GM18907 (cell line): ENCODE measurements at regions not wholly inside any gene's neighbourhood (a gene's known extent, or its start where the extent isn't known, plus 50 kb on each side); places are given as distances from the start of the nearest gene placed in this dataset.
"Not testable (repeated sequence)": the region's sequence is repeated elsewhere in the genome, so short reads cannot be mapped to it uniquely, and the experiment has no call there.

ENCODE experiments used
- ATAC-seq: cut with Tn5 transposase; IDR thresholded peaks from one replicate; pipeline ENCODE4 v1.9.1; 2021; ENCODE audit warnings: mild to moderate bottlenecking, moderate library complexity; ENCODE audit not compliant: unreplicated experiment

DNA sequence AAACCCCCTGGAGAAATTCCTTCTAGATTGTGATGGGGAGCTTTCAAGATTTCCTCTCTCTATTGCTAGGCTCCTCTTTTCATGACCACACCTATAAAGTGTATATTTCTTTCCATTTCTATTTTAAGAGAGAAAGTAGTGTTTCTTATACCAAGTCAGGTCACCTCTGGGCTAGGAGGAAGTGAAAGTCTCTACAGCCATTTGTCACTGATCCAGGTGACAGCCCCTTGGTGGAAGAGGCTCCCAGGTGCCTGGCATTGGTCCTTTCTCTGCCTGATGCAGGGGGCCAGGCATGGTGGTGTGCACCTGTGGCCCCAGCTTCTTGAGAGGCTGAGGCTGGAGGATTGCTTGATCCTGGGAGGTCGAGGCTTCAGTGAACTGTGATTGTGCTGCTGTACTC, 64.7 kb downstream of the DHCR7 start:
- no peak for ATAC-seq

DNA sequence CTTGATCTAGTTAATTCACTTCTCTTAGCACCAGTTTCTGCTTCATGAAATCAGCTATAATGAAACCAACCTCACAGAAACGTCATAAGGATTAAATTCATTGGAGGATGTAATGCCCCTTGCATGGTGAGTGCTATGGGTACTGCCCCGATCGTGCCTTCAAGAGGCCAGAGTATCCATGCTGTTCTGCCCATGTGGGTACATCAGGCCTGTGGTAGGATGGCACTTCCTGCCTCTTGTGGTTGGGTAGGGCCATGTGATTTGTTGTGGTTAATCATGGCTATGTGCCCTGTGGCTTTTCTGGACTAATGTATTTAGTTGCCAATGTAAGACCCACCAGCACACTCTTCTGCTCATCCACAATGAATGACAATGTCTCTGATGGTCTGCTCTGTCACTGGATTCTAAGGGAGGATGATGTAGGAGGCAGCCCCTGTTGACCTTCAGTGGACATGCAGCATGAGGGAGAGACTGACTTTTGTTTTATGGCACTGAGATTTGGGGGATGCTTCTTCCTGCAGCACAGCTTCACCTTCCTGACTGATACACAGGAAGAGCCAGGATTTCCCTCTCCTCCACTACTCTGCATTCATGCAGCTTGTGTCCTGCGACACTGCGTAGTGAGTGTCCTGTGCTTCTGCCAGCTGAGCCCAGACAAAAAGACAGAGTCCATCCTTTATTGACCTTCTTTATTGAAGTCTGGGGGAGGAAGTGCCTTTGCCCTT, 66.2 kb downstream of the DHCR7 start:
- no peak for ATAC-seq

DNA sequence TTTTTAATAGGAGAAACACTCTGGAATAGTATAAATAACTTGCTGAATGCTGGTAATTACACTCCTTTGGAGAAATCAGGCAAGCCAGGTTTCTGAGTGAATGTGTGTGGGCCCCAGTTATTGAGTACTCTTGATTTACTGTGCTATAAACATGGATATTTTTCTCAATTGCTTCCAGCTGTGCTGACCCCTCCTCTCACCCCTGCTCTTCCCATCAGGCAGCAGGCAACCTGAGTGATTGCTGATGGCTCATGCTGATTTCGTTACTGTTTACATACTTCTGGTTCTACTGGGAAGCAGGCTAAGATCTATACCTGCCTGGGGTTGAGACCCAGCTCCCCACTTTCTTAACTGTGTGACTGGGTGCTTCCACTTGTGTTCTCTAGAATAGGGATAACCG, 68.5 kb downstream of the DHCR7 start:
- no peak for ATAC-seq

DNA sequence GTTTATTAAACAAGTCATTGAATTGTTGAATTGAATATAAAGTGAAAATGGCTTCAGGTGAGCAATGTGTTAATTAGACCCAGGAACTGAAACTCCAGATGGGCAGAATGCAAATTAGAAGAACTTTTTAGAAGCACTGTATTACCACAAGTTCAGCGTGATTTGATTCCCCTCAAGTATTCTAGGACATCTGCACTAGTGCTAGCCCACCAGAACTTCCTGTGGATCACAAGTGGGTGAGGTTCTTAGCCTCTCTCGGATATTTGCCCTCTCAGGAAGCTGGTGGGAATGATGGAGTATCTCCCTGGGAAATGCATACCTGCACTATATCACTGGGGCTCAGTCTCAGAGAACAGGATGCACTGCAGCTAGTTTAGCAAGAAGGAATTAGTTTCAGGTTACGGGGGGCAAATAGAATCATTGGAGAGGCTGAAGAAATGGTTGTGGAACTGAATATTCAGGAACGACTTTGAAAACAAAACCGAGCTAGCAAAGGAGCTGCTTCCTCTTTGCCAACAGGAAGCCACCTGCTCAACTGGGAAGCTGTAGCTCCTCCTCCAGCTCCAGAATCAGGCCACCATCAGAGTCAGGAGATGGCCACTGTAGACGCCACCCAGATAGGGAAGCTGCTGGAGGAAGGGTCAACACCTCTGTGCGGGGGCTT, 74.3 kb downstream of the DHCR7 start:
- peak; percentile 61 for ATAC-seq

DNA sequence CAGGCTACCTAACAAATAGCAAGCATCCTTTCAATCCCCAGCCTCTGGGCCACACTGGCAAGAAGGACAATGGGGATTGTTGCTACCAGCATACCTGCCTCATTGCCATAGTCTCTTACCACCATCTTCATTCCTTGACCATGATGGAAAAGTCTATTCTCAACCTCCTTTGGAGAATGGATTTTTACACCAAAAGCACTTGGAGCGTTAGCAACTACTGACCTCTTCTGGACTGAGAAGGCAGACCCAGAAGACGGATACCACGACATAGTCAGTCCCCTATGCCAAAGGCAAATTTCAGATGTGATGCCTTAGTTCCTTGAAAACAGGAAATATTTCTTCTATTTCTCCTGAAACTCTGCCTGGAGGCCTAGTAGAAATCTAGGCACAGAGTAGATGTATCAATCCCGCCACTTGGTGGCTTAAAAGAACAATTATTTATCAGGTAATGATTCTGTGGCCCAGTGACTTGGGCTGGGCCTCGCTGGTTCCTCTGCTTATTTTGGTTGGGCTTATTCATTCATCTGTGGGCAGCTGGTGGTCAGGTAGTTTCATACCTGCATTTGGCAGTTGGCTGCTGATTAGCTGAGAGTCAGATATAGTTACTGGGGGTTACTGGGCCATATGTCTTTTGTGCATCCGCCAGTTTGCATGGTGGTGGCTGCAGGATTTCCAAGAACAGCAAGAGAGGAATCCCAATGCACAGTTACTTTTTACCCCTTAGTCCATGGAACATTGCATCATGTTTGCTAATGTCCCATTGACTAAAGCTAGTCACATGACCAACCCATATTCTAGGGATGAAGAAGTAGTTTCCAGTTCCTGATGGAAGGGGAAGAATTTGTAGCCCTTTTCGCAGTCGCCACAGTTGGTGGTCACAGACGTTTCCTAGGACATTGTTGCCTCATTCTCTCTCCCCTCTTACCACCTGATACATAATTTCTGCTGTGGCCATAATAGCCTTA, 75.2 kb downstream of the DHCR7 start:
- no peak for ATAC-seq

DNA sequence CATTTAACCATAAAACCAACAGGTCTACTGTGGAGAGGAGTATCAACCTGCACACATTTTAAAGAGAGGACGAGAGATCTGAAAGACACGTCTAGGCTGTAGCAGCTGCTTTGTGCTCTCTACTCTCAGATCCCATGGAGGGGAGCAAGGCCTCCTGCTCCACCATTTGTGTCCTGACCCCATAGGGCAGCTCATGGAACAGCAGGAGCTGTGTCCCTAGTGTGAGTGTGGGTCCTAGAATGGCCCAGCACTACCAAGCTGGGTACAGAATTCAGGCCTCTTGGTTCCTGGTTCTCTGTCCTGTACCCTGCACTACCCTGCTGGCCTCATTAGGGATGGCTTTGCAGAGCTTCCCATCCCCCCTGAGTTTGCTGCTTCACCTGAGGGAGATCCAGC, 76.5 kb downstream of the DHCR7 start:
- no peak for ATAC-seq

DNA sequence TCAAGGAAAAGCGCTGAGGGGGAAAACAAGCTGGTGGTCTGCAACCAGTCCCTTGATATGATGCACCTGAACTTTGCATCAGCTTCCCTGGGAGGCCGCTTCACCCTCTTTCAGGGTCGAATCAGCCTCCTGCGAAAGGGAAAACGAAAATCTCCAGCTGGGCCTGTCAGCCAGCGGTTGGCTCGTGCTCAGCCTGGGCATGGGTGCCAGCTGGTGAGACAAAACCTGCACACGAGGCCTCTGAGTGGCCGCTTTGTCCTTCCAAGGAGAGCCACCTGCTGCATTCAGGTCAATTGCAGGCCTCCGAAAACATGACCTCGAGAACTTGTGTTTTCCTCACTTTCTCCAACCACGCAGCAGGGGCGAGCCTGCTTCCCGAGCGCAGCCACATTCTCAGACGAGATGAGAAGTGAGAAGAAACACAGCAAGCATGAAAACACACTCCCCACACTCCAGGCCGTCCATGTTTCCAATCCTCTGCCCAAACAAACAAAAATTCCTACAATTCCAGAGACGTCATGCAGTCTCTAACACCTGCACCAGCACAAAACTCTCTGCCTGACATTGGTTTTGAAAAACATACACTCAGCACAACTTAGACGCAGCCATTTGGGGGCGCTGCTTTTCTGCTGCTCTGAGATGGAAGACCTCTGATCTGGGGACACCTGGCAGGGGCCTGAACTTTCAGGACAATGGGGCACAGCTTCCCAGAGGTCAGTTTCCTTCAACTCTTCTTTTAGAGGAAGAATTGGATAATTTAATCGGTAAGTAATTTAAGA, 77.1 kb downstream of the DHCR7 start:
- ATAC-seq = no peak

DNA sequence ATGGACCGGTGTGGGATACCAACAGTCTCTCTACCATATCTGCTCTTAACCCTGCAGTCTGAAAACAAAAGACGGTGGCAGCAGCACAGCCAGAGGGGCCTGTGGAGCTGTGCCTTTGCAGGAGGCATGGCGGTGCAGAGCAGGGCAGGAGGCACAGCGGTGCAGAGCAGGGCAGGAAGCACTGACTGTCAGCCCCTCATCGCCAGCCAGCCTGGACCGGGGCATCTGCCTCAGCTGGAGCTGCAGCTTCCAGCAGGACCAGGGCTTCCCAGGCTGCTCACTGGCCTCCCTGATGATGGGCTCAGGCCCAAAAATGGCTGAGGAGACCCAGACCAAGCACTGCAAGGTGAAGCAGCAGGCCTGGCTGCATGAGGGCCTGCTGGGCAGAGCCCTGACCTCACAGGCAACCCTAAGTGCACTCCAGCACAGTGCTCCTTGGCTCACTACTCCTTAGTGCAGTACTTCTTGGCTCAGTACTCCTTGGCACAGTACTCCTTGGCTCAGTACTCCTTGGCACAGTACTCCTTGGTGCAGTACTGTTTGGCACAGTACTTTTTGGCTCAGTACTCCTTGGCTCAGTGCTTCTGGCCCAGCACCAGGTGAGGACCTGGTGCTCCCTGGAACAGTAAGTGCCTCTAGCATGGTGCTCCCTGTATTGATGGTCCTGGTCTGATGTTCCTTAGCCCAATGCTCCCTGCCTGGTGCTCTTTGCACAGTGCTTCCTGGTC, 78.0 kb downstream of the DHCR7 start:
- ATAC-seq = no peak

DNA sequence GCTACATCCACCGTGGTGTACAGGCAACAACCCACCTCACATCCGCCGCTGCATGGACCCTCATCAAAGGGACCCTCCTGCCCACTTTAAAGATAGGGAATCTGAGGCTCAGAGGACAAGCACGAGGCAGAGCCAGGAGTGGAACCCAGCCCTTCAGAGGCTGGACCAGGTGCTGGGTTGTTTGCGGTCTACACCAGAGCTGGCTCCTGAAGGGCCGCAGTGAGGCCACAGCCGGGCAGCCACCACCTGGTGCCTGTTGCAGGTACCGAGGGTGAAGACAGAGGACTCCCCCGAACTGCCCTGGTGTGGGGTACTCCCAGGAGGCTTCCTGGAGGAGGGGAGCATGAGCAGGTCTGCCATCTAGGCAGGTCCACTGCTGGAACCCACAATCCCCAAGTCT, 78.8 kb downstream of the DHCR7 start:
- no peak for ATAC-seq

DNA sequence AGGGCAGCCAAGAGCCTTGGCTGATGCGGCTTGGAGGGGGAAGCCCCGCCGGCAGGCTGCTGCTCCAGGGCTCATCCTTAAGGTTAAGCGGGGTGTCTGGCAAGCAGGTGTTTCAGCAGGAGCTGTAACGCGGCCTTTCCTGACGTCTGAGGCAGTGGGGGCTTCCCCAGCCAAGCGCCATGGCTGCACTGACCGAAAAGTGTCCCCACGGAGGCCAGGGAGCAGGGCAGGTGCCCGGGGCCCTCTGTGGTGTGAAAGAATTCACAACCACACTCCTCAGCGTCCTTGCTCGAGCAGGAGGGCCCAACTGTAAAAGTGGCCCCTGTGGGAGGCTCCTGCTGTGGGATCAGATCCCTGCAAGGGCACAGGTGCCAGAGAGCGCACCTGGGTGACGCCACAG, 79.2 kb downstream of the DHCR7 start:
- ATAC-seq = no peak

DNA sequence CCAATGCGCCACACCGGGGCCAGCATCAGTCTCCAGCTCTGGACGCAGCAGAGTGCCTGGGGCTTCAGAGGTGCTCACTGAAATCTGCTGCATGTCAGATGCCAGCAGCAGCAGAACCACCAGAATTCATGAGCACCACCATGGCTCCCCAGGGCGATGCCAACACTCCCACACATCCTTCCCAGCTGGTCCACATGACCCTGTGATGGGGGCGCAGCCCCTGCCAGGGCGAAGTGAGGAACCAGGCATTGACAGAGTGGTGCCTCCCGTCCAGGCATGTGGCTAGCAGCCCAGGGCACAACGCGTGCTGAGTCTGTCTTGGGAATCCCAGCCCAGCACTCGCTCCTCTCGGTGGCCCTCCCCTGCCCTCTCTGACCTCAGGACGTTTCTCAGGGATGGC, 80.4 kb downstream of the DHCR7 start:
- no peak for ATAC-seq

DNA sequence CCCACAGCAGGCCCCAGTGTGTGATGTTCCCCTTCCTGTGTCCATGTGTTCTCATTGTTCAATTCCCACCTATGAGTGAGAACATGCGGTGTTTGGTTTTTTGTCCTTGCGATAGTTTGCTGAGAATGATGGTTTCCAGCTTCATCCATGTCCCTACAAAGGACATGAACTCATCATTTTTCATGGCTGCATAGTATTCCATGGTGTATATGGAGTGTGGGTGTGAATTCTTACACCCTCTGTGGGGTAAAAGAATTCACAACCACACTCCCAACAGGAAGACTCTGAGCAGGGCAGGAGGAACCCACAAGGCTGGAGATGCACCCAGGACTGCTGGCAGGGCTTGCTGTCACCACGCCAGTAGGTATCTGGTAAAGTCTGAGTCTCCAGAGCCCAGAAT, 80.9 kb downstream of the DHCR7 start:
- not testable (repeated sequence) for ATAC-seq

DNA sequence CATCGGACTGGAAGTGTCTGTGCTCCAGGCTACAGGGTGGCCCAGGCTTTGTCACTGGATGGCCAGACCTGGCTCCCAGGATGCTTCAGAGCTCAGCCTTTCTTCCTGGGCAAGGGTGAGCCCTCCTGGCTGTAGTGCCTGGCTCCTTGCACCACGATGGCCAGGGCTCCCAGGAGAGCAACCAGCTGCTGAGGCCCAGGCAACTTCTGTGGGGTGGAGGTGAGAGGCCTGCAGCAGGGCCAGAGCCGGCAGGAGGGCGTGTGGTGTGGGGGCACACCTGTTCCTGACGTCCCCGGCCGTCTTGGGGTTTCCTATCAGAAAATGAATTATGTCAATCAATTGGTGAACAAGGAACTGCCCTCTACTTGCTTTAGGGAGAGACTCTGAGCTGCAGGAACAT, 82.1 kb downstream of the DHCR7 start:
- ATAC-seq = no peak

DNA sequence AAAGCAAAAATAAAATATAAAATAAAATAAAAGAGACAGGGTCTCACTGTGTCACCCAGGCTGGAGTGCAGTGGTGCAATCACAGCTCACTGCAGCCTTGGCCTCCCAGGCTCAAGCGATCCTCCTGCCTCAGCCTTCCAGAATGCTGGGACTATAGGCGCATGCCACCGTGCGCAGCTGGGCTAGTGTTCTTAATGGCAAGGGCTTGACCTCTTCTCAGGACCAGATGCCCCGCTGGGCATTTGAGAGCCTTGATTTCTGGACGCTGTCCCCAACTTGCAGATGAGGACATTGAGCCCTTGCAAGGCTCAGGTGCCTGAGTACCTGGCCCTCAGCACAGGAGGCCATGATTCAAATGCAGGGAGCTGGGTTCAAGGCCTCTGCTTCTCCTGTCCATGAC, 82.6 kb downstream of the DHCR7 start:
- ATAC-seq = no peak

DNA sequence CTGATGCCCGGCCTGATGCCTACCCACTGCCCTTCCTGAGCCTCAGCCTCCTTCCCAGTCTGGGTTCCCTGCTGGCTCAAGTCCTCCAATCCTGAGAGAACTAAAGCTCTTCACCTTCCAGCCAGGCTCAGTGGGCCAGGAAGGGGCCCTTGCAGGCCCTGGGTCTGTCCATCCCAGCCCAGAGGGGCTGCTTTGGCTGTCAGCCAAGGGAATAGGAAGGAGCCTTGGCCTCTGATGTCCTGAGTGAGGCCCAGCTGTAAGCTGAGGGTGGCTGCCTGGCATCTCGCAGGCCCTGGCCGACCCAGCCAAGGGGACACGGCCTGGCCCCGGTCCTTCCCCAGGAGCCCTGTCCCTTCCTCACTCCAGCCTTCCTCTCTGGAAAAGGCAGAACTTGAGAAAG, 83.4 kb downstream of the DHCR7 start:
- no peak for ATAC-seq

DNA sequence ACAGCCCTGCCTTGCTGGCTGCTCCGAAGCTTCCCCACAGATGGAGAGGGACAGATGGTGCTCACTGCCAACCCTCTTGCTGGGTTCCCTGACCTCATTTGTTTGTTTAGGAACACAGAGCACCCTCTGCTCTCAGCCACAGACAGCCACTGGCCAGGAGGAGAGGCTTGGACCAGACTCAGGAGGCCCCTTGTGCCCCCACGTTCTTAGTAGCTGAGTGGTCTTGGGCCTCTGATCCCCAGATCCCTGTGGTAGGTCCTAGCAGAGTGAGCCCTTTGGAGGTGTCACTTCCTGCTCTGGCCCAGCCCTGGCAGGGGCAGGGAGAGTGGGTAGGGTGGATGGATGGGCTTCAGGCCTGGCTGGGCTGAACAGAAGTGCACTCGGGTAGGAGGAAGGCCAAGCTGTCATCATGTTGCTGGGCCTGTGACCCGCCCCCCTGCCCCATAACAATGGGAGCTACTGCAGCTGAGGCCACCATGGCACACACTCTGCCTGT, 84.0 kb downstream of the DHCR7 start:
- ATAC-seq = no peak

DNA sequence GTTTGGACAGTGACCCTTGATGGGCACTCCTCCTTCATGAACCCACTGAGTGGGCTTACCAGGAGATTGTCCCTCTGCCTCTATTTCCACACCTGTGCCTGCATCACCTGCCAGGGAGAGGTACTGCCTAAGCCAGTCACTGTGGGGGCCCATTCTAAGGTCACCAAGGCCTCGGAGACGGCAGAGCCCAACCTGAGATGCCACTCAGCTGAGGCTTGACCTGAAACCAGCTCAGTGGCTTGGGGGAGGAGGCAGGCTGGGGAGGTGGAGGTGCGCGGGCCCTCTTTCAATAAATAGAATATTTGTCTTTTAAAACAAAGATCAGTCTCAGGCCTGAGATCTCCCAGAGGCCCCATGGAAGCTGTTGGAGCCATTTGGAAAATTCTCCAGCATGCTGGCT, 84.5 kb downstream of the DHCR7 start:
- ATAC-seq = no peak

DNA sequence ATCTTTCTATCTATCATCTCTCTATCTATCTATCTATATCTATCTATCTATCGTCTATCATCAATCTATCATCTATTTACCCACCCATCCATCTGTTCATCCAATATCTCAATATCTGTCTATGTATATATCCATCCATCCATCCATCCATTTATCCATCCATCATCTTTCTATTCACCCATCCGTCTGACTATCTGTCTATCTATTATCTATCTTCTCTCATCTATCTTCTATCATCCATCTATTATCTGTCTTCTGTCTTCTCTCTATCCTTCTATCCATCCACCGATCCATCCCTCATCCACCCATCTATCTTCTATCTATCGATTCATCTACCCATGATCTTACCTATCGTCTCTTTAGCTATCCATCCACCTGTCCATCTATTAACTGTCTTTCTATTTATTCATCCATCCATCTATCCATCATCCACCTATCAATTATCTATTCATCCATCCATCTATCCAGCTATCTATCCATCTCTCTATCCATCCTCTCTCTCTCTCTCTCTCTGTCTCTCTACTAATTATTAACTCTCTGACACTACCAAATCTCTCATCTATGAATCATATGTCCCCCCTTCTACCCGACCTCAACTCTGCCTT, 89.1 kb downstream of the DHCR7 start:
- no peak for ATAC-seq

DNA sequence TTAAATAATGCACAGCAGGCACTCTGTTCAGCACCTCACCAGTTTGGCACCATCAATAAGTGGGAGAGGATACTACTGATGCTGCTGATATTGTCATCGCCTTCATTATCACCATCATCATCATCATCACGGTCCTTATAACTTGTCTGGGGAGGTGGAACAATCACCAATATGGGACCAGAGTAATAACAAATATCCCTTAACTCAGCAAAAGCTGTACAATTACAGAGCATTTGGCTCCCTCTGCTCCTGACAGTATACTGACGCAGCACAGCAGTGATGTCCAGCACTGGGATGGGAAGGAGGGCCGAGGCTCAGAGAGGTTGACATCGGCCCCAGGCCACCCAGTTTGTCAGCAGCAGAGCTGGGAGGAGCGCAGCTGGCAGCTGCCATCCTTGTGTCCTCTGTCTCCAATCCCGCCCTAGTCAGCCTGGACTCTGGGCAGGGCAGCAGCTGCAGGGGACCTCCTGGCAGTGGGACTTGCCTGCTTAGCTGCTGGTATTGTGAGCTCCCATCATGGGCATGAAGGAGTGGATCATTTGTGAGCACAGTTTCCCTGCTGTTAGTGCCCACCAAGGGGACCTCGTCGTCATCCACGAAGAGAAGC, 90.0 kb downstream of the DHCR7 start:
- ATAC-seq = no peak
